ENCODE measurements at regions not wholly inside any gene's neighbourhood (a gene's known extent, or its start where the extent isn't known, plus 50 kb on each side); places are given as distances from the start of the nearest gene placed in this dataset.

DNA sequence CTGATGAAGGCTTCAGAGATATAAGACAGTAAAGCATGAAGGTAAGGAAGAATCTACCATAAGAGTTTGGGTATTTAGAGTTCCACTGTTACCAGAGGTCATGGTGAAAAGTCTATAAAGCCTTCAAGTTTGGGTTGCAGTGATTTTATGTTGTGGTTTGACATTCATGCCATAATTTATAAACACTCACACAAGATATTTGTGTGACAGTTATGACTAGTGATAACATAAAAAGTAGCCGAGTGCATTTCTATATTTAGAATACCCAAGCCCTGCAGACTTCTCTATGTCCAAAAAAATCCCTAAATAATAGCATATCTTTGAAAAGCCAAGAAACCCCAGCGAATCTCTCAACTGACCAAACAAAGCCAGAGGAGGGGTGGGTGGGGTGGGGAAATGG is 229.9 kb downstream of the CXCL12 start:
- TF ChIP-seq, protein P1, sequence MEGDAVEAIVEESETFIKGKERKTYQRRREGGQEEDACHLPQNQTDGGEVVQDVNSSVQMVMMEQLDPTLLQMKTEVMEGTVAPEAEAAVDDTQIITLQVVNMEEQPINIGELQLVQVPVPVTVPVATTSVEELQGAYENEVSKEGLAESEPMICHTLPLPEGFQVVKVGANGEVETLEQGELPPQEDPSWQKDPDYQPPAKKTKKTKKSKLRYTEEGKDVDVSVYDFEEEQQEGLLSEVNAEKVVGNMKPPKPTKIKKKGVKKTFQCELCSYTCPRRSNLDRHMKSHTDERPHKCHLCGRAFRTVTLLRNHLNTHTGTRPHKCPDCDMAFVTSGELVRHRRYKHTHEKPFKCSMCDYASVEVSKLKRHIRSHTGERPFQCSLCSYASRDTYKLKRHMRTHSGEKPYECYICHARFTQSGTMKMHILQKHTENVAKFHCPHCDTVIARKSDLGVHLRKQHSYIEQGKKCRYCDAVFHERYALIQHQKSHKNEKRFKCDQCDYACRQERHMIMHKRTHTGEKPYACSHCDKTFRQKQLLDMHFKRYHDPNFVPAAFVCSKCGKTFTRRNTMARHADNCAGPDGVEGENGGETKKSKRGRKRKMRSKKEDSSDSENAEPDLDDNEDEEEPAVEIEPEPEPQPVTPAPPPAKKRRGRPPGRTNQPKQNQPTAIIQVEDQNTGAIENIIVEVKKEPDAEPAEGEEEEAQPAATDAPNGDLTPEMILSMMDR (IDR thresholded peaks at IDR 0.05), result no peak
- TF ChIP-seq POLR2A (IDR thresholded peaks at IDR 0.05), result no peak
